ENCODE measurements at regions not wholly inside any gene's neighbourhood (a gene's known extent, or its start where the extent isn't known, plus 50 kb on each side); places are given as distances from the start of the nearest gene placed in this dataset.
"Not testable (repeated sequence)": the region's sequence is repeated elsewhere in the genome, so short reads cannot be mapped to it uniquely, and the experiment has no call there.

GRCh38 chrX:124238268-124238667 is 94.2 kb upstream of the TEX13D start:
- no peak for DNase-seq (ENCODE audit: low spot score)

GRCh38 chrX:124239324-124239723 is 93.1 kb upstream of the TEX13D start:
- no peak for DNase-seq (ENCODE audit: low spot score)

GRCh38 chrX:124239911-124240310 is 92.5 kb upstream of the TEX13D start:
- DNase-seq (ENCODE audit: low spot score): no peak

- no peak for DNase-seq (ENCODE audit: low spot score)
Observed at GRCh38 chrX:124240422-124240821, 92.0 kb upstream of the TEX13D start.

- no peak for DNase-seq (ENCODE audit: low spot score)
Observed at GRCh38 chrX:124242131-124242530, 90.3 kb upstream of the TEX13D start.

GRCh38 chrX:124249345-124249744 is 83.1 kb upstream of the TEX13D start:
- no peak for DNase-seq (ENCODE audit: low spot score)

GRCh38 chrX:124250835-124251437 is 81.5 kb upstream of the TEX13D start:
- no peak for DNase-seq (ENCODE audit: low spot score)

GRCh38 chrX:124254611-124255010 is 77.8 kb upstream of the TEX13D start:
- no peak for DNase-seq (ENCODE audit: low spot score)

- no peak for DNase-seq (ENCODE audit: low spot score)
Observed at GRCh38 chrX:124256216-124256615, 76.2 kb upstream of the TEX13D start.

GRCh38 chrX:124256629-124257380 is 75.7 kb upstream of the TEX13D start:
- DNase-seq (ENCODE audit: low spot score): no peak

GRCh38 chrX:124257924-124258702 is 74.3 kb upstream of the TEX13D start:
- no peak for DNase-seq (ENCODE audit: low spot score)

GRCh38 chrX:124260845-124261244 is 71.6 kb upstream of the TEX13D start:
- no peak for DNase-seq (ENCODE audit: low spot score)

GRCh38 chrX:124263743-124264142 is 68.7 kb upstream of the TEX13D start:
- DNase-seq (ENCODE audit: low spot score): no peak

GRCh38 chrX:124268099-124268498 is 64.4 kb upstream of the TEX13D start:
- DNase-seq (ENCODE audit: low spot score): no peak

- no peak for DNase-seq (ENCODE audit: low spot score)
Observed at GRCh38 chrX:124269881-124270280, 62.6 kb upstream of the TEX13D start.

GRCh38 chrX:124271599-124271998 is 60.9 kb upstream of the TEX13D start:
- DNase-seq (ENCODE audit: low spot score): not testable (repeated sequence)

GRCh38 chrX:124272370-124272982 is 60.0 kb upstream of the TEX13D start:
- DNase-seq (ENCODE audit: low spot score): no peak

GRCh38 chrX:124274438-124275181 is 57.9 kb upstream of the TEX13D start:
- no peak for DNase-seq (ENCODE audit: low spot score)

GRCh38 chrX:124275182-124275894 is 57.1 kb upstream of the TEX13D start:
- no peak for DNase-seq (ENCODE audit: low spot score)

GRCh38 chrX:124280294-124280902 is 52.1 kb upstream of the TEX13D start:
- DNase-seq (ENCODE audit: low spot score): no peak

- no peak for DNase-seq (ENCODE audit: low spot score)
Observed at GRCh38 chrX:124282580-124282979, 49.9 kb upstream of the TEX13D start.

Measured in hematopoietic multipotent progenitor cell treated with erythropoietin and hydrocortisone succinate and interleukin-3 and kit ligand, for 15 days (in vitro differentiated cells).